ENCODE measurements at regions not wholly inside any gene's neighbourhood (a gene's known extent, or its start where the extent isn't known, plus 50 kb on each side); places are given as distances from the start of the nearest gene placed in this dataset.
"Not testable (repeated sequence)": the region's sequence is repeated elsewhere in the genome, so short reads cannot be mapped to it uniquely, and the experiment has no call there.

- DNase-seq (ENCODE audit: low read depth, low spot score) = not testable (repeated sequence)
Measured at GRCh38 chr2:95765925-95766910, 174.4 kb downstream of the TRIM43 start.

- DNase-seq (ENCODE audit: low read depth, low spot score) = not testable (repeated sequence)
Measured at GRCh38 chr2:95767531-95767930, 175.7 kb downstream of the TRIM43 start.

GRCh38 chr2:95767950-95768349, 176.1 kb downstream of the TRIM43 start:
- DNase-seq (ENCODE audit: low read depth, low spot score) = not testable (repeated sequence)

GRCh38 chr2:95769256-95769655, 177.5 kb downstream of the TRIM43 start:
- not testable (repeated sequence) for DNase-seq (ENCODE audit: low read depth, low spot score)

- DNase-seq (ENCODE audit: low read depth, low spot score) = not testable (repeated sequence)
Measured at GRCh38 chr2:95770726-95771125, 178.9 kb downstream of the TRIM43 start.

GRCh38 chr2:95774322-95775192, 182.8 kb downstream of the TRIM43 start:
- not testable (repeated sequence) for DNase-seq (ENCODE audit: low read depth, low spot score)

- not testable (repeated sequence) for DNase-seq (ENCODE audit: low read depth, low spot score)
Measured at GRCh38 chr2:95775193-95775531, 183.4 kb downstream of the TRIM43 start.

Measured in iPS DF 19.7 (cell line).